ENCODE measurements at regions not wholly inside any gene's neighbourhood (a gene's known extent, or its start where the extent isn't known, plus 50 kb on each side); places are given as distances from the start of the nearest gene placed in this dataset.
"Not testable (repeated sequence)": the region's sequence is repeated elsewhere in the genome, so short reads cannot be mapped to it uniquely, and the experiment has no call there.

DNA sequence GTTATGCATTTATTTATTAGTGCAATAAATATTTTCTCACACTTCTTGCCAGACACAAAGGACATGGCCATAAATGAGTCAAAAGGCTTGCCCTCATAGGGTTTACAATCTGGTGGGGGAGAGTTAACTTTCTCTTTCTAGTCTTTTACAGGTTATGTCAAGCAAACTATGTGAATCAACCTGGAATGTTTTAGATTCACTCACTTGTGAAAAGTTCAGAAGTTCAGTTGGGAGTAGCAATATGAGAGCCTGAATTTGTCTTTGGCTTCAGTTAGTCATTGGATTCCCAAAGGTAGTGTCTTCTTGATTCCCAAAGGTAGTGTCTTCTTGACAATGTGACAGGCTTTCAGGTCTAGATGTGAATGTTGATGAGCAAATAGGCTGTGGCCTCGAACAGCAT lies 264.8 kb downstream of the SOX2 start:
- DNase-seq (ENCODE audit: low read depth in 2 of 2), result no peak

DNA sequence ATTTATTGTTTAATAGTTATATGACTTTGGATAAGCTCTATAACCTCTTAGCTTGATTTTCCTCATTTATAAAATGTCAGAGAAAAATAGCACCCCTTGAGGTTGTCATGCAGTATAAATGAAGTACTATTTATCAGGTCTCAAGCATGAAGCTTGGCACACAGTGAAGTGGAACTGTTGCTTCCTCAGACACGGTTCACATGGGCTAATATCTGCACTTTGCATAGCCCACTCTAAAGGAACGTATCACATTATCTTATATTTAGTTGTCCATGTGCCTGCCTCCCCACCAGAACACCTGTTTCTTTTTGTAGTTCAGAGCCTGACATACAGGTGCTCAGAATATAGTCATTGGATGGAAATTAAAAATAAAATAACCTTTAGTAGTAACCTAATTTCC lies 273.7 kb downstream of the SOX2 start:
- no peak for DNase-seq (ENCODE audit: low read depth in 2 of 2)

GRCh38 chr3:181987736-181988135 lies 276.0 kb downstream of the SOX2 start:
- DNase-seq (ENCODE audit: low read depth in 2 of 2), result no peak

DNA sequence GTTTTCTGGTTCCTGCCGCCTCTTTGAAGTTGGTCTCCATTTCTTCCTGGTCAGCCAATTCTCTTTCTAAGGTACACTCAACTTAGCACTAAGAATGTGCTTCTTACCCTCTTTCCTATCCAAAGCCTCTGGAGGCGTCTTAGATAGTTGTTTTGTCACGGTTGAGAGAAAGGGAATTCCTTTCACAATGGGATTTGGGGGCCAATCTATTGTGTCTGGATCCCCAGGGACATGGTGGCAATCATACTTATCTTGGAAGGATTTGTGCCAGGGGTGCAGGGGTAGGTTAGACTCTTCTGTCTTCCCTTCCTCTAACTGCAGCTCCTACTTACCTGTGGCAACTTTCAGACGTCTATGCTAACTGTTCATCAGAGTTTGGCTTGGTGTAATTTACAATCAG lies 287.1 kb downstream of the SOX2 start:
- DNase-seq (ENCODE audit: low read depth in 2 of 2), result no peak

- DNase-seq (ENCODE audit: low read depth in 2 of 2), result no peak
Measured at GRCh38 chr3:181999314-181999713, 287.6 kb downstream of the SOX2 start.

DNA sequence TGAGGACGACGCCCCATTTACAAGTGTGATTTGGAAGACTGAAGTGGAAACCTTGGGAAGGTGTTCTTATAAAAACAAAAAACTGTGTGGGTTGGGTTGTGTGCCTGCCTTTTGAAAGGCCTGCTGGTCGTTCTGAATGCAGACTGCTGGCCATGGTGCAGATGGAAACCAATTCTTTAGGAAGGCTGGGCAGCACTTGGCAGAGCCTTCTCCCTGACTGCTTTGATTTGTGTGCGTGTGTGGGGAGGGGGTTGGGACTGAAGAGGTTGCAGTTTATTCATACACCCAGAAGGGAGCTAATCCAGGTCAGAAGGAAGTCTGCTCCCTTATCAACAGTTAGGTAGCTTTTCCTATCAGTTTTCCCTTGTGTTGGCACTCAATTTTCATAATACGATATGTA lies 288.7 kb downstream of the SOX2 start:
- DNase-seq (ENCODE audit: low read depth in 2 of 2), result no peak

- no peak for DNase-seq (ENCODE audit: low read depth in 2 of 2)
Measured at GRCh38 chr3:182005219-182005618, 293.5 kb downstream of the SOX2 start.

DNA sequence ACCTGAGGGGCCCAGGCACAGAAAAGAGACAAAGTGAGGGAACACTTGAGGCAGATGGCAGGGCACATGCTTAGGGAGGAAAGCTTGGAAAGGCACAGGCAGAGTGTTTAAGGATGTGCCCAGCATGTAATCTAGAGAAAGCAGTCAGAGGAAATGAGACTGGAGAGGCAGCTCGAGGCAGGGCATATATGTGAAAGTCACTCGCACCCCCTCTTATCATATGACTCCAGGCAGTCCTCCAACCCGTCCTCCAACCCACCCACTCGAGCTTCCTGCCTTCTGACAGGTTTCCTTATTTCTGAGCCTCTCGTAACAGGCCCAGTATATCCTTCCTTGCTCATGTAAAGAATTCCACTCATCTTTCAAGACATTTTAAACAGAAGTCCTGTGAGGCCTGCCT lies 294.0 kb downstream of the SOX2 start:
- DNase-seq (ENCODE audit: low read depth in 2 of 2), result no peak

GRCh38 chr3:182006431-182006830 lies 294.7 kb downstream of the SOX2 start:
- DNase-seq (ENCODE audit: low read depth in 2 of 2), result no peak

GRCh38 chr3:182007441-182007840 lies 295.7 kb downstream of the SOX2 start:
- DNase-seq (ENCODE audit: low read depth in 2 of 2), result no peak

GRCh38 chr3:182018361-182018760 lies 306.6 kb downstream of the SOX2 start:
- no peak for DNase-seq (ENCODE audit: low read depth in 2 of 2)

DNA sequence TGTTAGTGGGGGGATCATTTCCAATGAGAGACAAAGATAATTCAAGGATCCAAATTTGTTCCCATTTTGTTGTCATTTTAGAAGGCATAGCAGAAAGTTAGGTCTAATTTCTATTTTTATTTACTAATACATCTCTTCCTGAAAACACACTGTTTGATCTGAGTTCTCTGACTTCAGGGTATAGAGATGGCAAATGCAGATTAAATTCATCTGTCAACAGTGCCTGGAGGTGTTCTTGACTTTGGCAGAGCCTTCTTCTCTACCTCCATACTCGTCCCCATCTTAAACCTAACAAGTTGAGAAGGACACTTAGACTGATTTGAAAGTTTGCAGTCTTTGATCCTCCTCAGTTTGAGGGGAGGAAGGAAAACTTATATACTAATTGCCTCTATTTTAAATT lies 308.2 kb downstream of the SOX2 start:
- DNase-seq (ENCODE audit: low read depth in 2 of 2), result no peak

DNA sequence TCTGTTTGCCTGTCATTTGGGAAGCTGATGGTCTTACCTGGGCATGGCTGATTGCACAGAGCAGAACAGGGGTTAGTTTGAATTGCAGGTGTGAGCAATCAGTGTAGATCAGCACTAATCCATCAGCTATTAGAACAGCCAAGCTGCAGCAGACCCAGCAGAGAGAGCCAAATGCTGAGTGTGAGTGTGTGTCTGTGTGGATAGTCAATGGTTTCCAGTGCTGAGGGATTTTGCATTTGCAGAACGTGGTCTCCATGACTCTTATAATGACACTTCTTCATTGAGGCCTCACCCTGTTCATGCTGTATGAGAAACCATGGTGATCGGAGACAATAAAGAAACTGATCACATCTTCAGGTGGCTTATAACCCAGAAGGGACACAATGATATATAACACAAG lies 312.1 kb downstream of the SOX2 start:
- no peak for DNase-seq (ENCODE audit: low read depth in 2 of 2)

- DNase-seq (ENCODE audit: low read depth in 2 of 2), result no peak
Measured at GRCh38 chr3:182027366-182027765, 315.6 kb downstream of the SOX2 start.

- no peak for DNase-seq (ENCODE audit: low read depth in 2 of 2)
Measured at GRCh38 chr3:182028081-182028480, 316.4 kb downstream of the SOX2 start.

DNA sequence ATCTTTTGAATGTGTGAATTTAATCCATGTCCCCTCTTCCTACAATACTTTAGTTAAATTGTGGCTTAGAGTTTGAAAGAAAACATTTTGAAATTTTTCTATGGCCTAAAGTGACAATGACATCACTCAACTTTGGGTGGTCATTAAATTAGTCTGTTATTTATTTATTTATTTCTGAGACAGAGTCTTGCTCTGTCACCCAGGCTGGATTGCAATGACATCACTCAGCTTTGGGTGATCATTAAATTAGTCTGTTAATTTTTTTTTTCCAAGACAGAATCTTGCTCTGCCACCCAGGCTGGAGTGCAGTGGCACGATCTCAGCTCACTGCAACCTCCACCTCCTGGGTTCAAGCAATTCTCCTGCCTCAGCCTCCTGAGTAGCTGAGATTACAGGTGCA lies 322.5 kb downstream of the SOX2 start:
- DNase-seq (ENCODE audit: low read depth in 2 of 2), result not testable (repeated sequence)

DNA sequence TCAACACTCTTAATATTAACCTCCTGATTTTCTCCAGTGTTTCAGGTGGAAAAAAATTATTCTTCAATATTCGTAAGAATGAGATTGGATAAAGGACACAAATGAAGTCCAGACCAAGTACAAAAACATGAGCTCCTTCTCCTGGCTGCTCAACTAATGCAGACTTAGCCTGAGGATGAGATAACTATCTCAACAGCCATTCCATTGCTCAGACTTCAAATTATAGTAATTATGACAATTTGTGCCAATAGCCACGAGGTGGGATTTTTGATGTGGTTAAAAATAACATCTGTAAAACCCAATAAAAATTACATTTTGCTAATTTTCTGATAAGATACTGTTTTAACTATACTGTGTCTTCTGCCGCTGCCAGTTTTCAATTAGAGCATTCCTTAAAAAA lies 323.6 kb downstream of the SOX2 start:
- no peak for DNase-seq (ENCODE audit: low read depth in 2 of 2)

DNA sequence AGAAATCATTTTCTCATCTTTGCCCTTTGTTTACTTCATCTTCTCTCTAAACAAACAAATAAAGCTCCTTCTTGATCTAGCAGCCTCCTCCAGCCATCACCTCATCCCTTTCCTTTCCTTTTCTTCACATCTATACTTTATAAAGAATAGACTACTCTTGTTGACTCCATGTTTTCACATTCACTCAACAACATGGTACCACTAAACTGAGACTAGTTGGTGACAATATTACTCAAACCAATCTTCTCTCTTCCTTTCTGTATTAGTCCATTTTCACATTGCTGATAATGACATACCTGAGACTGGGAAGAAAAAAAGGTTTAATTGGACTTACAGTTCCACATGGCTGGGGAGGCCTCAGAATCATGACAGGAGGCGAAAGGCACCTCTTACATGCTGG lies 324.7 kb downstream of the SOX2 start:
- DNase-seq (ENCODE audit: low read depth in 2 of 2), result no peak

DNA sequence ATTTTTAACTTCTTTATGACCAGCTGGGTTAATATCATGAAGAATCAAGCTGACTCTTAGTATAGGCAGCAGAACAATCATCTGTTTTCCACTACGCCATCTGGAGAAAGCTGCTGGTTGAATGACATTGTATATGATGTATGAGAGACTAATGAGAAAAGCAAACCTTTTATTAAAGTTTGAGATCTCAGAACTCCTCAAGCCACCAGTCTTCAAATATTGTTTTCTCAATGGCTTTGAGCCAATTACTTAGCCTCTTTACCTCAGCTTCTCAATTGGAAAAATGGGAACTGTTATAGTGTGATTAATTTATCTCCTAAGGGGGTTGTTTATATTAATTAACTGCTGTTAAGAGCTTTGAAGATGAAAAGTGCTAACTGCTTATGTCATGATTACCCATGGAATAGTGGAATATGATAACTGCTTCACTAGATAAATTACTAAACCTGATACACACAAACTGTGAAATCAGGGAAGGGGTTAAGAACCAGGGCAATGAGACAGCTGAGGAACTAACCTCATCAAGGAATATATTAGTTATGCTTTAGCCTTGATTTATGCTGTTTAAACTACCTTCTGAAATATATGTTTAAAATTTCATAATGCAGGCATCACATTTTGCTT lies 330.1 kb downstream of the SOX2 start:
- no peak for DNase-seq (ENCODE audit: low read depth in 2 of 2)

- no peak for DNase-seq (ENCODE audit: low read depth in 2 of 2)
Measured at GRCh38 chr3:182045736-182046135, 334.0 kb downstream of the SOX2 start.

GRCh38 chr3:182046166-182046764 lies 334.5 kb downstream of the SOX2 start:
- DNase-seq (ENCODE audit: low read depth in 2 of 2), result no peak

DNA sequence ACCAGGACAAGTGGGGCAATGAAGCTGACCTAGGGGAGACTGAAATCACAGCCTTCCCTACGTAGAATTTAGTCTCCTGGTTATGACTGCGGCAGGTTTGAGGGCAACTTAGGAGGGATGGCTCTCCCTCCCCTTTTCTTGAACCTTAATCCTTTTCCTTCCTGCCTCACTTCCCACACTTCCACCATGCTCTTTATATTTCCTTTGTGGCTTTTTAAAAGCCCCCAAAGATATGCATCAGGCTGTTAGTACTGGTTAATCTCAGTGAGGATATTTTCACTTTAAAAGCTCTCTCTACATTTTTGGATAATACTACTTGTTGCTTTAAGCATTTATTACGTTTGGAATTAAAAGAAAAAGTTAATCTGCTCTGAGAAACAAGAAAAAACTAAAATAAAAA lies 339.2 kb downstream of the SOX2 start:
- DNase-seq (ENCODE audit: low read depth in 2 of 2), result no peak

DNA sequence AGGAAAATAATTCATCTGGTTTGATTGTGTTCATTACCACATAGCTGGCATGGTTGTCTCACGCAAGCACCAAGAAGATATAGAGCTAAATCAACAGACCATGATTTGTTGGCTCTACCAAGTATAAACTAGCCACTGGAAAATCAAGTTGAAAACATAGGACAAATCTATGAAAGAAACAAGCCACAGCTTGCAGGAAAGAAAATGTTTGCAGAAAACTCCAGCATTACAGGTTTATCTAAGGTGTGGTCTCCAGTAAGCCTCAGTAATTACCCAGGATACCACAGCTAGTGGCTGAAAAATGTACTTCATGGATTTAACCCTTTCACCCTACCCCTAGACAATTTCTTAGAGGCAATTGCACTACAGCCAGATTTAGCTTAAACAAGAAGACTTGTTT lies 340.6 kb downstream of the SOX2 start:
- DNase-seq (ENCODE audit: low read depth in 2 of 2), result no peak

DNA sequence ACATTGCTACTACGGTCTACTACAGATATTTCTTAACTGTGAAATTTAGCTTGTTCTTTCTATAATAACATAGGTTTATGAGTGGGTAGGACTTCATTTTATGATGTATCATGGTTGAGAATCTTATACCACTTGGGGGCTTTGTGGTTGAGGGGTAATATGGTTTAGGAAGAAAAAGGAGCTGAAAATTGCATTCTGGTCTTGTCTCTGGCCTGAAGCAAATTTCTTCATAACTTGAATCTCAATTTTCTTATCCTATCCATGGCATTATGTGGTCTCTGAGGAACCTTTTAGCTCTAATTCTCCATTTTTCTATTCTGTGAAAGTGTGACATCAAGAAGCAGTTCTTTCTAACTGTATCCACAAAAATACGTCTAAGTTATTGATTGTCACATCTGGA lies 341.0 kb downstream of the SOX2 start:
- DNase-seq (ENCODE audit: low read depth in 2 of 2), result no peak
